ENCODE measurements at regions not wholly inside any gene's neighbourhood (a gene's known extent, or its start where the extent isn't known, plus 50 kb on each side); places are given as distances from the start of the nearest gene placed in this dataset.

- TF ChIP-seq CTCF (IDR thresholded peaks at IDR 0.05) (no peak), ZFX (IDR thresholded peaks at IDR 0.05; ENCODE audit: borderline replicate concordance) (no peak)
Observed at GRCh38 chr10:43026039-43026973, 50.6 kb upstream of the RET start.
